PC-9 (cell line): ENCODE measurements at regions not wholly inside any gene's neighbourhood (a gene's known extent, or its start where the extent isn't known, plus 50 kb on each side); places are given as distances from the start of the nearest gene placed in this dataset.

Experiments
- BruUV-seq: library from RNA; stranded (reverse); fragments of 400-500 nt; replicated peaks from 2 replicates; lab custom pipeline; 2021; lab: Mats Ljungman, UMichigan
- CTCF ChIA-PET: fragments of 300-600 bp; sonication (Branson Sonifier 250); formaldehyde crosslinking; loops from one replicate; lab custom pipeline; 2022; ENCODE audit warnings: antibody characterized with exemption; lab: Charles Lee
- POLR2A ChIA-PET: fragments of 300-600 bp; sonication (Branson Sonifier 250); formaldehyde crosslinking; loops from one replicate; lab custom pipeline; 2022; ENCODE audit warnings: antibody characterized with exemption; ENCODE audit not compliant: unreplicated experiment; lab: Charles Lee
- DNase-seq, 2 experiments: peaks; one replicate each; pipeline versions ENCODE4 v3.0.0 to v3.0.0-alpha.2; 2015 to 2022; ENCODE audit warnings: mixed read lengths in 1 of 2
- H2AFZ ChIP-seq: fragments of 200-600 bp; sonication (generic); 2 replicates; pipeline ENCODE4 v1.8.1; 2017; ENCODE audit warnings: antibody characterized with exemption
- H3F3A ChIP-seq: fragments of 200-600 bp; sonication (generic); 2 replicates; pipeline ENCODE4 v1.8.1; 2017; ENCODE audit warnings: antibody characterized with exemption, mild to moderate bottlenecking, low read depth; ENCODE audit not compliant: insufficient read depth
- H3K27ac ChIP-seq: fragments of 200-600 bp; sonication (generic); 2 replicates; pipeline ENCODE4 v1.6.1; 2016; ENCODE audit warnings: mixed run types
- H3K27me3 ChIP-seq: fragments of 200-600 bp; sonication (generic); 2 replicates; pipeline ENCODE4 v1.6.1; 2016; ENCODE audit warnings: low read depth, mixed run types; ENCODE audit not compliant: insufficient read depth
- H3K36me3 ChIP-seq: fragments of 200-600 bp; sonication (generic); 2 replicates; pipeline ENCODE4 v1.6.1; 2016; ENCODE audit warnings: low read depth, mixed run types
- H3K4me1 ChIP-seq: fragments of 200-600 bp; sonication (generic); replicated peaks from 2 replicates; pipeline ENCODE4 v1.6.1; 2016; ENCODE audit warnings: mixed run types; ENCODE audit not compliant: insufficient read depth
- H3K4me2 ChIP-seq: fragments of 200-600 bp; sonication (generic); 2 replicates; pipeline ENCODE4 v1.6.1; 2017; ENCODE audit warnings: mixed run types
- H3K4me3 ChIP-seq: fragments of 200-600 bp; sonication (generic); 2 replicates; pipeline ENCODE4 v1.6.1; 2016; ENCODE audit warnings: mixed run types
- H3K79me2 ChIP-seq: fragments of 200-600 bp; sonication (generic); 2 replicates; pipeline ENCODE4 v1.6.1; 2017; ENCODE audit warnings: low read depth, mixed run types
- H3K9me2 ChIP-seq: fragments of 200-600 bp; sonication (generic); 2 replicates; pipeline ENCODE4 v1.8.1; 2017; ENCODE audit warnings: mild to moderate bottlenecking; ENCODE audit not compliant: insufficient read depth
- H3K9me3 ChIP-seq: fragments of 200-600 bp; sonication (generic); 2 replicates; pipeline ENCODE4 v1.8.1; 2016; ENCODE audit warnings: low read depth; ENCODE audit not compliant: insufficient read depth
- H4K20me1 ChIP-seq: fragments of 200-600 bp; sonication (generic); 2 replicates; pipeline ENCODE4 v1.8.1; 2017; ENCODE audit not compliant: insufficient read depth
- CTCF ChIP-seq: fragments of 200-600 bp; sonication (generic); conservative IDR thresholded peaks from 2 replicates; pipeline ENCODE4 v1.6.1; 2017; ENCODE audit warnings: mixed run types, antibody characterized with exemption, mild to moderate bottlenecking, moderate library complexity
- EZH2 ChIP-seq: fragments of 200-600 bp; sonication (generic); IDR thresholded peaks from 2 replicates; pipeline ENCODE4 v1.8.0; 2017; ENCODE audit warnings: antibody characterized with exemption, low read depth
- intact Hi-C: fragments of 100-400 bp; cut with micrococcal nuclease; formaldehyde crosslinking; loops from one replicate; pipeline ENCODE4 v1.10.0; 2022; ENCODE audit not compliant: unreplicated experiment

- Histone ChIP-seq H3K79me2 (no peaks in the 10 kb centered on the region), H3K36me3 (no peaks in the 10 kb centered on the region), H4K20me1 (no peaks in the 10 kb centered on the region), H3K9me2 (no peaks in the 10 kb centered on the region), H3K4me3 (no peak overlapping the region), H3K4me2 (no peak overlapping the region), H2AFZ (no peak overlapping the region), H3K27me3 (no peaks in the 10 kb centered on the region), H3K27ac (peak overlapping the region; percentile 59), H3K4me1 (peaks cover 6% of the 10 kb centered on the region; the same call in 1 of the 2 replicates), H3K9me3 (no peaks in the 10 kb centered on the region), H3F3A (no peaks in the 10 kb centered on the region; the same call in 1 of the 2 replicates)
- intact Hi-C loops, result no loop called here
- no TSS peak for BruUV-seq
- ChIA-PET POLR2A (no interaction called here), CTCF (no interaction called here)
- TF ChIP-seq CTCF (no peak), EZH2 (no peak)
- no peak for DNase-seq
These were observed 437.7 kb downstream of the HS3ST3B1 start for GRCh38 chr17:14738652-14738988.

GRCh38 chr17:14737984-14738651 is 437.2 kb downstream of the HS3ST3B1 start:
- no TSS peak for BruUV-seq
- Histone ChIP-seq H3K4me1 (peaks cover 6% of the 10 kb centered on the region; the same call in 1 of the 2 replicates), H4K20me1 (no peaks in the 10 kb centered on the region), H3K4me3 (no peak overlapping the region), H3K27ac (peak overlapping the region; percentile 26; the same call in 1 of the 2 replicates), H3K79me2 (no peaks in the 10 kb centered on the region), H3K4me2 (peak overlapping the region; percentile 36), H3F3A (no peaks in the 10 kb centered on the region; the same call in 1 of the 2 replicates), H3K9me3 (no peaks in the 10 kb centered on the region), H3K36me3 (no peaks in the 10 kb centered on the region), H2AFZ (no peak overlapping the region), H3K9me2 (no peaks in the 10 kb centered on the region), H3K27me3 (no peaks in the 10 kb centered on the region)
- intact Hi-C loops, result no loop called here
- CTCF ChIA-PET, result no interaction called here
- TF ChIP-seq CTCF, result no peak
- no peak for TF ChIP-seq EZH2
- peak; percentile 57 to 87 for DNase-seq
- POLR2A ChIA-PET, result no interaction called here

- Histone ChIP-seq H3K36me3 (no peaks in the 10 kb centered on the region), H3K9me3 (no peaks in the 10 kb centered on the region), H3F3A (no peaks in the 10 kb centered on the region; the same call in 1 of the 2 replicates), H4K20me1 (no peaks in the 10 kb centered on the region), H3K79me2 (no peaks in the 10 kb centered on the region), H3K27ac (no peak overlapping the region), H3K4me2 (no peak overlapping the region), H3K4me3 (no peak overlapping the region), H3K4me1 (peaks cover 6% of the 10 kb centered on the region; the same call in 1 of the 2 replicates), H3K27me3 (no peaks in the 10 kb centered on the region), H3K9me2 (no peaks in the 10 kb centered on the region), H2AFZ (no peak overlapping the region)
- intact Hi-C loops, result no loop called here
- POLR2A ChIA-PET, result no interaction called here
- DNase-seq, result no peak
- CTCF ChIA-PET, result no interaction called here
- TF ChIP-seq CTCF (no peak), EZH2 (no peak)
- BruUV-seq, result no TSS peak
These were observed 435.8 kb downstream of the HS3ST3B1 start for GRCh38 chr17:14736631-14737030.
